Ishikawa (cell line): ENCODE measurements at regions not wholly inside any gene's neighbourhood (a gene's known extent, or its start where the extent isn't known, plus 50 kb on each side); places are given as distances from the start of the nearest gene placed in this dataset.

Source experiments
- CEBPB ChIP-seq: IDR thresholded peaks from 2 replicates; pipeline ENCODE4 v1.6.1; 2012
- EGR1 ChIP-seq: IDR thresholded peaks from 2 replicates; pipeline ENCODE4 v1.6.1; 2012
- EP300 ChIP-seq: IDR thresholded peaks from 2 replicates; pipeline ENCODE4 v1.6.1; 2012; ENCODE audit warnings: borderline replicate concordance
- NFIC ChIP-seq: IDR thresholded peaks from 2 replicates; pipeline ENCODE4 v1.6.1; 2012
- RAD21 ChIP-seq: IDR thresholded peaks from 2 replicates; pipeline ENCODE4 v1.6.1; 2012; ENCODE audit warnings: low read depth
- REST ChIP-seq: IDR thresholded peaks from 2 replicates; pipeline ENCODE4 v1.6.1; 2012; ENCODE audit warnings: low read depth, mild to moderate bottlenecking
- TAF1 ChIP-seq: IDR thresholded peaks from 2 replicates; pipeline ENCODE4 v1.6.1; 2012; ENCODE audit warnings: low read depth, mild to moderate bottlenecking
- YY1 ChIP-seq: IDR thresholded peaks from 2 replicates; pipeline ENCODE4 v1.6.1; 2012; ENCODE audit warnings: low read depth

GRCh38 chr5:38645508-38645907 lies 89.1 kb upstream of the LIFR start:
- TF ChIP-seq NFIC (no peak), YY1 (no peak), EP300 (no peak), REST (no peak), TAF1 (no peak), RAD21 (no peak), EGR1 (no peak), CEBPB (no peak)
